Right atrium auricular region (tissue), 2 donors: ENCODE measurements at regions not wholly inside any gene's neighbourhood (a gene's known extent, or its start where the extent isn't known, plus 50 kb on each side); places are given as distances from the start of the nearest gene placed in this dataset.

Experiments
- DNase-seq: peaks from one replicate; pipeline ENCODE4 v3.0.0-alpha.2; 2019; ENCODE audit warnings: low spot score
- H3K27ac ChIP-seq, 2 donors: fragments of 200-600 bp; sonication (generic); 1 replicate in 1 of 2; 2 replicates in 1 of 2; pipeline ENCODE4 v1.5.1; 2016 to 2019
- H3K27me3 ChIP-seq, 2 donors: fragments of 200-600 bp; sonication (generic); one replicate each; pipeline versions ENCODE4 v1.5.1 to v1.6.0; 2017 to 2019
- H3K36me3 ChIP-seq: fragments of 200-600 bp; sonication (generic); one replicate; pipeline ENCODE4 v1.5.1; 2016
- H3K4me1 ChIP-seq, 2 donors: fragments of 200-600 bp; sonication (generic); one replicate each; pipeline versions ENCODE4 v1.5.1 to v1.6.0; 2017 to 2019
- H3K4me3 ChIP-seq, 2 donors: fragments of 200-600 bp; sonication (generic); 1 replicate in 1 of 2; 2 replicates in 1 of 2; pipeline ENCODE4 v1.5.1; 2017 to 2019; ENCODE audit warnings: mild to moderate bottlenecking in 1 of 2, moderate library complexity in 1 of 2
- H3K9me3 ChIP-seq, 2 donors: fragments of 200-600 bp; sonication (generic); one replicate each; pipeline ENCODE4 v1.5.1; 2019
- TF ChIP-seq, protein P1 (sequence below), 2 donors: fragments of 200-600 bp; sonication (generic); IDR thresholded peaks; one replicate each; pipeline ENCODE4 v1.5.1; 2019; ENCODE audit warnings: antibody characterized with exemption in 2 of 2

DNA sequence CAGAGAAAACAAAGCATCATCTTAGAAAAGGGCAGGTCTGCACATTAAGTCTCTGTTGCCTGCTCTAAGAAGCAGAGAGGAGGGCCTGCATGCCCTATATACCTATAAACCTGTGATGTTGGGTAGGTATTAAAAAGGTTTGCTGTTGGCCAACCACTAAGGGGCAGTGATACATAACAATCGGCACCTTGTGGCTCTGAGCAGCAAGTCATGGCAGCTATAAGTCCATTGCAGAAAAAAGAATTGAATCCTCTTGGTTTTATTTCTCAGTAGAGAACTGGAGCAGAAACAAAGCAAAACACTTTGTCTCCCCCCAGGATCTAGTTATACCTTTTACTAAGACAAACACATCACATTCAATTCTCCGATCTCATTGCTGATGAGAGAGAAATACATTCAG, 1364.4 kb downstream of the STIM2 start:
- TF ChIP-seq, protein P1, sequence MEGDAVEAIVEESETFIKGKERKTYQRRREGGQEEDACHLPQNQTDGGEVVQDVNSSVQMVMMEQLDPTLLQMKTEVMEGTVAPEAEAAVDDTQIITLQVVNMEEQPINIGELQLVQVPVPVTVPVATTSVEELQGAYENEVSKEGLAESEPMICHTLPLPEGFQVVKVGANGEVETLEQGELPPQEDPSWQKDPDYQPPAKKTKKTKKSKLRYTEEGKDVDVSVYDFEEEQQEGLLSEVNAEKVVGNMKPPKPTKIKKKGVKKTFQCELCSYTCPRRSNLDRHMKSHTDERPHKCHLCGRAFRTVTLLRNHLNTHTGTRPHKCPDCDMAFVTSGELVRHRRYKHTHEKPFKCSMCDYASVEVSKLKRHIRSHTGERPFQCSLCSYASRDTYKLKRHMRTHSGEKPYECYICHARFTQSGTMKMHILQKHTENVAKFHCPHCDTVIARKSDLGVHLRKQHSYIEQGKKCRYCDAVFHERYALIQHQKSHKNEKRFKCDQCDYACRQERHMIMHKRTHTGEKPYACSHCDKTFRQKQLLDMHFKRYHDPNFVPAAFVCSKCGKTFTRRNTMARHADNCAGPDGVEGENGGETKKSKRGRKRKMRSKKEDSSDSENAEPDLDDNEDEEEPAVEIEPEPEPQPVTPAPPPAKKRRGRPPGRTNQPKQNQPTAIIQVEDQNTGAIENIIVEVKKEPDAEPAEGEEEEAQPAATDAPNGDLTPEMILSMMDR (IDR thresholded peaks at IDR 0.05), result no peak
- H3K4me1 ChIP-seq, result no peaks in the 10 kb centered on the region
- DNase-seq, result no peak
- no peak overlapping the region for H3K27ac ChIP-seq
- no peak overlapping the region for H3K4me3 ChIP-seq
- H3K36me3 ChIP-seq, result no peaks in the 10 kb centered on the region
- H3K9me3 ChIP-seq, result no peaks in the 10 kb centered on the region
- no peaks in the 10 kb centered on the region for H3K27me3 ChIP-seq

GRCh38 chr4:28225689-28226353, 1365.2 kb downstream of the STIM2 start:
- DNase-seq, result no peak
- Histone ChIP-seq H3K4me3 (no peak overlapping the region), H3K36me3 (no peaks in the 10 kb centered on the region), H3K27me3 (no peaks in the 10 kb centered on the region), H3K4me1 (no peaks in the 10 kb centered on the region), H3K27ac (no peak overlapping the region), H3K9me3 (no peaks in the 10 kb centered on the region)
- TF ChIP-seq, protein P1 (IDR thresholded peaks at IDR 0.05), result no peak

GRCh38 chr4:28226962-28227361, 1366.3 kb downstream of the STIM2 start:
- no peak overlapping the region for H3K27ac ChIP-seq
- no peaks in the 10 kb centered on the region for H3K4me1 ChIP-seq
- H3K27me3 ChIP-seq, result no peaks in the 10 kb centered on the region
- no peak overlapping the region for H3K4me3 ChIP-seq
- TF ChIP-seq, protein P1 (IDR thresholded peaks at IDR 0.05), result no peak
- no peaks in the 10 kb centered on the region for H3K9me3 ChIP-seq
- DNase-seq, result no peak
- H3K36me3 ChIP-seq, result no peaks in the 10 kb centered on the region

DNA sequence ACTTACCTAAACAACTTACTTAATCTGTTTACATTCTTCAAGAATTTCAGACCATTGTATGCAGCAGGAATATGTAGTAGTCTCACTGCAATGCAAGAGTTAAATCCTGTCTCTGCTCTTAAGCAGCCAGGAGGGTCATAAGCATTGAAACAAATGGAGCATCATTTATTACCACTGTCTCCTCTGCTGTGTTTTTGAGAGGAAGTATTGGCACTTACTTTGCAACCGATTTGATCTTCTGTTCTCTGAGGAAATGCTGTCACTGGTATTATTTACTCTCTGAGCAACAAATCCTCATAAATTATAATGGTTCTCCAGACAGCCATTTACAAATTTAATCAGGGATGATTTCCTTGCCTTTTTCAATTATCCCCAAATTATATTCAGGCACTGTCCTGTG, 1367.1 kb downstream of the STIM2 start:
- Histone ChIP-seq H3K27me3 (no peaks in the 10 kb centered on the region), H3K36me3 (no peaks in the 10 kb centered on the region)

GRCh38 chr4:28228561-28229491, 1368.2 kb downstream of the STIM2 start:
- no peak for DNase-seq
- H3K27ac ChIP-seq, result no peak overlapping the region
- H3K4me1 ChIP-seq, result no peaks in the 10 kb centered on the region
- H3K36me3 ChIP-seq, result no peaks in the 10 kb centered on the region
- TF ChIP-seq, protein P1 (IDR thresholded peaks at IDR 0.05), result no peak
- H3K4me3 ChIP-seq, result no peak overlapping the region
- no peaks in the 10 kb centered on the region for H3K9me3 ChIP-seq
- H3K27me3 ChIP-seq, result no peaks in the 10 kb centered on the region

More for the DNA sequence above, 1367.1 kb downstream of the STIM2 start:
- TF ChIP-seq, protein P1 (IDR thresholded peaks at IDR 0.05), result no peak
- Histone ChIP-seq H3K4me1 (no peaks in the 10 kb centered on the region), H3K27ac (no peak overlapping the region), H3K4me3 (no peak overlapping the region), H3K9me3 (no peaks in the 10 kb centered on the region)
- no peak for DNase-seq
